HUES6 (cell line): ENCODE measurements at regions not wholly inside any gene's neighbourhood (a gene's known extent, or its start where the extent isn't known, plus 50 kb on each side); places are given as distances from the start of the nearest gene placed in this dataset.

Source experiments
- H3K27ac ChIP-seq: 2 replicates; pipeline ENCODE4 v1.7.0; 2013; ENCODE audit warnings: low read depth, mild to moderate bottlenecking, low read length, inconsistent platforms
- H3K27me3 ChIP-seq: 2 replicates; pipeline ENCODE4 v1.6.1; 2013; ENCODE audit warnings: low read length; ENCODE audit not compliant: control insufficient read depth, insufficient read depth
- H3K36me3 ChIP-seq: 2 replicates; pipeline ENCODE4 v1.6.1; 2013; ENCODE audit warnings: low read length; ENCODE audit not compliant: control insufficient read depth, insufficient read depth
- H3K4me1 ChIP-seq: 2 replicates; pipeline ENCODE4 v1.6.1; 2013; ENCODE audit warnings: low read length; ENCODE audit not compliant: control insufficient read depth, insufficient read depth
- H3K4me3 ChIP-seq: 2 replicates; pipeline ENCODE4 v1.5.1; 2013; ENCODE audit warnings: low read depth, low read length
- H3K9ac ChIP-seq: one replicate; pipeline ENCODE4 v1.6.1; 2013; ENCODE audit warnings: mild to moderate bottlenecking, low read length
- H3K9me3 ChIP-seq: 2 replicates; pipeline ENCODE4 v1.6.1; 2013; ENCODE audit warnings: low read depth, low read length; ENCODE audit not compliant: control insufficient read depth, insufficient read depth

DNA sequence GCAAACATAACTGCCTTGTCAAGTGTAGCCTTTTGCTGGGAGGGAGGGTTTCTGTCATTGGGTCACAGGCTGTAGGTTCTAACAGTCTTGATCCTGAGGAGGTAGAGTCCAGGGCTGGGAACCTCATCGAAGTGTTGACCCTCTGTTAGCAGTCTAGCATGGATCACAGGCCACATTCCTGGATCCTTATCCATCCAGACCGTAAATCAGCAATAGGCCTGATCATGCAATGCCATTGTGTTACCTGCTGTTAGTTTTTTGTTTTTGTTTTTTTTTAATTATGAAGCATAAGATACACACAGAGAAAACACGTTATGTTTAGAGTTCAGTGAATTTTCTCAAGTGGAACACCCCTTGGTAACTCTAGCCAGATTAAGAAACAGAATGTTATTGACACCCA is 282.0 kb upstream of the TPM1 start:
- Histone ChIP-seq H3K4me3 (no peak overlapping the region), H3K27ac (no peak overlapping the region), H3K36me3 (peaks cover 11% of the 10 kb centered on the region), H3K27me3 (no peaks in the 10 kb centered on the region), H3K4me1 (peaks cover 40% of the 10 kb centered on the region), H3K9ac (no peak overlapping the region), H3K9me3 (no peaks in the 10 kb centered on the region)

DNA sequence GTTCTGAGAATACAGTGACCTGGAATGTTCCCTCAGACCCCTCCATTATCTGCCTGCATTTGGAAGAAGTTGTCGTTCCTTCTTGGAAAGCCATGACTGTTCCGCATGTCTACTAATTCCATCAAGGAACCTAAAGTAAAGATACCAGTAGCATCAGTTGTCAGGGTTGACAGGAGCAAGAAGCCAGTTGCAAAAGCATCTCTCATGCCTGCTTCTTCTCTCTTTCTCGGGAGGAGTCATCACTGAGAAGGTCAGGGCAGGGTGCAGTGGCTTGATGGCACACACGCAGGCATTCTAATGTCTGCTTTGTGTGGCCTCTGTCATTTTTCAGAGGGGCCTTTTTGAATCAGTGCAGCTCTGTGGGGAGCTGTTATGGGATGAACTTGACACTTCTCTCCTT is 276.6 kb upstream of the TPM1 start:
- Histone ChIP-seq H3K36me3 (peaks cover 11% of the 10 kb centered on the region), H3K27ac (no peak overlapping the region), H3K4me3 (no peak overlapping the region), H3K9ac (no peak overlapping the region), H3K4me1 (no peaks in the 10 kb centered on the region), H3K9me3 (no peaks in the 10 kb centered on the region), H3K27me3 (no peaks in the 10 kb centered on the region)

DNA sequence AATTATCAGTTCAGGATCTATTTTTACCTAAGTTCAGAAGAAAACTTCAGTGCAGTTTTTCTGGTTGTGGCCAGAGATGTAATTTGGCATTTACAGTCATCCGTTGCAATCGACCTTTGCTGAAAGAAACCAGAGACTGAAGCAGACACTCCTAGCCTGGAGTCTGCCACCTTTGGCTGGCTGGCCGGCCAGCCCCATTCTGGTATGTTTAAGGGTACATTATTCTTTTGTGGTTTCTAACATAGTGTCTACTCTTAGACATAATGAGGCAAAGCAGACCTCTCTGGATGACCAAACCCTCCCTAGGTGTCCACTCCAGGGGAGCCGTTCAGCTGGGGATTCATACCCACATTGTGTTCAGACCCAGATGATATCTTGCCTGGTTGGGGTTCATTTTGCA is 275.9 kb upstream of the TPM1 start:
- no peak overlapping the region for H3K27ac ChIP-seq
- no peaks in the 10 kb centered on the region for H3K27me3 ChIP-seq
- no peaks in the 10 kb centered on the region for H3K4me1 ChIP-seq
- no peaks in the 10 kb centered on the region for H3K9me3 ChIP-seq
- H3K9ac ChIP-seq: no peak overlapping the region
- no peak overlapping the region for H3K4me3 ChIP-seq
- peaks cover 13% of the 10 kb centered on the region for H3K36me3 ChIP-seq

DNA sequence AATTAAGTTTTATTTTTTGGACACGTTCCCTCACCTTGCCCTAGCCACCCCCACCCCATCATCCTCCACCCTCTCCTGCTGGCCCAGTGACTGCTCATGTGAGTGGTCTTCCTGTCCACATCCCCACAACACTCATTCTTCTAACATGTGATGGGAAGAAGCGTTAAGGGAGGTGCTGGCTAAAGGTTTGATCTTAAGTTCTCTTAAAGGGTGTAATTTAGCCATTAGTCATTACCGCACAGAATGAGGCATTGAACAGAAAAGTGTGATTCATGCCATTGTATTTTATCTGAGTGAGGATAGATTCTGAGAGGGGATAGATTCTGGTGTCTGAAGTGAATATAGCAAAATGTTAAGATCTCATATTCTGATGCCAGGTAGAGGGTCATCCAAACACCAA is 272.9 kb upstream of the TPM1 start:
- Histone ChIP-seq H3K27me3 (no peaks in the 10 kb centered on the region), H3K36me3 (peaks cover 8% of the 10 kb centered on the region), H3K9me3 (no peaks in the 10 kb centered on the region), H3K4me3 (no peak overlapping the region), H3K4me1 (no peaks in the 10 kb centered on the region), H3K27ac (no peak overlapping the region), H3K9ac (no peak overlapping the region)

DNA sequence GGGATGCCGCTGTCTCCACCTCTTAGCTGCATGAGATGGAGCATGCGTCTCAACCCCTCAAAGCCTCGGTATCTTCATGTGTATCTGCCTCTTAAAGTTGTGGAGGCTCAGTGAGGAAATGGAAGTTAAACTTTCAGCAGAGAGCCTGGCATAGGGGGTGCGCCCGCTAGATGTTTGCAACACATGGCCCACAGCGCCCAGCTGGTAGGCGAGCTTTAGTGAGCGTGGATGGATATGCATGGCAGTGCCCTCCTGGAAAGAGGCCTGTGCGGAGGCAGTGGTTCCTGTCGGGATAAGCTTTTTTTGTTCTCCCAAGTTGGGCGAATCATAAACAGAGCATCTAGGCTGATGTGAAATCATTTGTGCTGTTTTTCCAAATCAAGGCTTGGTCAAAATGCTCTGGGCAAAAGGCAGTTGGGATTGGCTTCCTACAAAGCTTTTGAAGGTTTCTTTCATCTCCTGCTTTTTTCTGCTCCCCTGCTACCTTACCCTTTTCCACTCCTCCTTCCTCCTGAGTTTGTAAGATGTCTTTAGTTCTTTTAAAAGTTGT is 272.4 kb upstream of the TPM1 start:
- Histone ChIP-seq H3K9me3 (no peaks in the 10 kb centered on the region), H3K9ac (no peak overlapping the region), H3K36me3 (peaks cover 8% of the 10 kb centered on the region), H3K4me1 (no peaks in the 10 kb centered on the region), H3K4me3 (no peak overlapping the region), H3K27me3 (no peaks in the 10 kb centered on the region), H3K27ac (no peak overlapping the region)

DNA sequence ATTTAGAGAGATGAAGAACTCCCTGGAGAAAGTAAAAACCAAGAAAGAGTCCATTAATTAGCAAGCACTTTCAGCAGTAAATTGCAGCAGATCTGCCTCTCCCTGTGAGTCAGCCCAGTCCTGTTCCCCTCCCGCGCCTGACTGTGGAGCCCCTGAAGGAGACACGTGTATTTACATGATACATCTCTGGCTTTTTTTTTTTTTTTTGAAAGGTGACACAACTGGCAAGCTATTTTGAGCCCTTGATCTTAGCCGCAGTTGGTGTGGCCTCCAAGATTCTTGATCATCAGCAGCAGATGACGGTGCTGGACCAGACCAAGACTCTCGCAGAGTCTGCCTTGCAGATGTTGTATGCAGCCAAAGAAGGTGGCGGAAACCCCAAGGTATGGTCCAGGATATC is 271.8 kb upstream of the TPM1 start:
- Histone ChIP-seq H3K9me3 (no peaks in the 10 kb centered on the region), H3K4me1 (peaks cover 5% of the 10 kb centered on the region), H3K36me3 (peaks cover 8% of the 10 kb centered on the region), H3K27me3 (no peaks in the 10 kb centered on the region), H3K4me3 (no peak overlapping the region), H3K9ac (no peak overlapping the region), H3K27ac (no peak overlapping the region)

DNA sequence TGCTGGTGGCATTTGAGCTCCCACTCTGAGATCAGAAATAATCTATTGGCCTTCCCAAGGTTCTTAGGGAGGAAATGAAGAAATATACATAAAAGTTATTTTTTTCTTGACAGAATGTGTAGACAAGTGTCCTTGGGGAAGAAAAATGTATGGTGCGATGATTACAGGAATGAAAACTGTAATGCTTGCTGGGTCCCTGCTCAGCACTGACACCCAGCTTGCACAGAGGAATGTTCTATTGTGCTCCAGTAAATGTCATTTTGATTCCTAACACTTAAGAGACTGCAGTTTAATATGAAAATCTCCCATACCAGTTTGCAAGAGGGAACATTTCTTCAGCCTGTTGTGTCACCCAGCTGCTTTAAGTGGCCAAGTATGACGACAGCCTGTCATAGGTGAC is 271.3 kb upstream of the TPM1 start:
- Histone ChIP-seq H3K4me1 (peaks cover 10% of the 10 kb centered on the region), H3K27me3 (no peaks in the 10 kb centered on the region), H3K27ac (no peak overlapping the region), H3K4me3 (no peak overlapping the region), H3K36me3 (peaks cover 8% of the 10 kb centered on the region), H3K9ac (no peak overlapping the region), H3K9me3 (no peaks in the 10 kb centered on the region)

DNA sequence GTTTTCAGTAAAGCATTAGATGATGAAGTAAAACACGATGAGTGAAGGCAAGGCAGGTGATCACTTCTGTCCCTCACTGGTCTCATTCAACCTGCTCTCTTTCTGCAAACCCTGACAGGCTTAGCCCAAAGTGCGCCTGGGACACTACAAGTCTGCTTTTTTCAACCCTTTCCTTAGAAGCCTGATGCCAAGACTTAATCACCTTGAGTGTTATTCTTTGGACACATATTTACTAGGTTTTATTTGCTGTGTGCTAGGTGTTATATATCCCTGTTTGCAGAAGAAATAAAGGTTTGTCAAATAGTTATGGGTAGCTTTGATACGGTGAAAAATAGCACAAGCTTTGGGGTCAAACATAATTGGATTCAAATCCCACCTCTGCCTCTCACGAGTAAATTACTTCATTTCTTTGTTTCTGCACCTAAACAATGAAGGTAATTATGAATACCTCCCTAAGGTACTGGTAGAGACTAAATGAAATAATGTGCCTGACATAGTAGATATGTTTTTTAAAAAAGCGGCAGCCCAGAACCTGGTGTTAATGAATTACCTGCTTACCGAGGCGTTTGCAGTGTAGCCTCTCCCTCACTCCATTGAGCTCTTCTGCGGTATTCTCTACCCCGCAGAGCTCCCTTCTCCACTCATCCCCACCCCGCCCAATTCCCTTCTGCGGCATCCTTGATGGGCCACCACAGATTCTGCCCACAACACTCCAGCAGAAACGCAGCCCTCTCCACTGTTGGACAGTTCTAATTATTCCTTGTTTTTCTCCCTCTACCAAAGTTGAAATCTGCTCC is 269.0 kb upstream of the TPM1 start:
- Histone ChIP-seq H3K4me1 (peaks cover 15% of the 10 kb centered on the region), H3K36me3 (peaks cover 8% of the 10 kb centered on the region), H3K9ac (no peak overlapping the region), H3K4me3 (no peak overlapping the region), H3K27ac (no peak overlapping the region), H3K27me3 (no peaks in the 10 kb centered on the region), H3K9me3 (no peaks in the 10 kb centered on the region)

DNA sequence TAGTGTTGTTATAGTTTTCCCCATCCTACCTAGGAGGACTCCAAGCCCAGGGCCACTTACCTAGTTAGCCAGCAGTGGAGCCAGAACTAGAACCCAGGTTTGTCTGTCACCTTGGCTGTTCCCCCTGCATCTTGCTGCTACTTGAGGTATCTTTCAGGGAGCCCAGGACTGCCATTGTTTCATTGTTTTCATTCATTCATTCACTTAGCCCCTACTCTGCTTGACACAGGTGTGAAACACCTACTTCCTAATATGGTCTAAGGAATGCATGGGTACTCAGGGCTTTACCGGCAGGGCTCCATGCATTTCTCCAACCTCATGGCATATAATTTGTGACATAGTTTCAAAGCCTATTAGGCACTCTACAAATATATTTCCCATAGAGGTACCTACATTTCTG is 266.6 kb upstream of the TPM1 start:
- H3K36me3 ChIP-seq: peaks cover 8% of the 10 kb centered on the region
- H3K27me3 ChIP-seq: no peaks in the 10 kb centered on the region
- H3K27ac ChIP-seq: no peak overlapping the region
- no peaks in the 10 kb centered on the region for H3K9me3 ChIP-seq
- peaks cover 15% of the 10 kb centered on the region for H3K4me1 ChIP-seq
- H3K4me3 ChIP-seq: no peak overlapping the region
- no peak overlapping the region for H3K9ac ChIP-seq

DNA sequence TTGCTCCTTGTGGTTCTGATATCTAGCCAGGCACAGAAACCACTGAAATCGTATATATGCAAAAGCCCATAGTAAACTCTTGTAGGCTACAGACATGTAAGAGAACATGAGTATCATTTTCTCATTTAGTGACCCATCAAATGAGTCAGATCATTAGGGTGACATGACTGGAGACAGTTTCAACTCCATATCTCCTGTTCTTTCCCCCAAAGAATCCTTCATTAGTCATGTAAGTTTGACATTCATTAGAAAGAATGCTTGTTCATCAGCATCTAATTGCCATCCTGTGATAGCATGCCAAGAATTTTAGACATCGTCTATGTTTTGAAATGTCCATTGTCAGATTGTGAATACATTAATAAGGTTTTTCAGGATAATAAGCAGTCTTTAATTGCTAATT is 264.9 kb upstream of the TPM1 start:
- Histone ChIP-seq H3K4me1 (peaks cover 21% of the 10 kb centered on the region), H3K9ac (no peak overlapping the region), H3K27me3 (no peaks in the 10 kb centered on the region), H3K36me3 (0 out of 2 replicates have a peak, but pooled peaks cover 3% of the 10 kb centered on the region), H3K9me3 (no peaks in the 10 kb centered on the region), H3K4me3 (no peak overlapping the region), H3K27ac (no peak overlapping the region)

DNA sequence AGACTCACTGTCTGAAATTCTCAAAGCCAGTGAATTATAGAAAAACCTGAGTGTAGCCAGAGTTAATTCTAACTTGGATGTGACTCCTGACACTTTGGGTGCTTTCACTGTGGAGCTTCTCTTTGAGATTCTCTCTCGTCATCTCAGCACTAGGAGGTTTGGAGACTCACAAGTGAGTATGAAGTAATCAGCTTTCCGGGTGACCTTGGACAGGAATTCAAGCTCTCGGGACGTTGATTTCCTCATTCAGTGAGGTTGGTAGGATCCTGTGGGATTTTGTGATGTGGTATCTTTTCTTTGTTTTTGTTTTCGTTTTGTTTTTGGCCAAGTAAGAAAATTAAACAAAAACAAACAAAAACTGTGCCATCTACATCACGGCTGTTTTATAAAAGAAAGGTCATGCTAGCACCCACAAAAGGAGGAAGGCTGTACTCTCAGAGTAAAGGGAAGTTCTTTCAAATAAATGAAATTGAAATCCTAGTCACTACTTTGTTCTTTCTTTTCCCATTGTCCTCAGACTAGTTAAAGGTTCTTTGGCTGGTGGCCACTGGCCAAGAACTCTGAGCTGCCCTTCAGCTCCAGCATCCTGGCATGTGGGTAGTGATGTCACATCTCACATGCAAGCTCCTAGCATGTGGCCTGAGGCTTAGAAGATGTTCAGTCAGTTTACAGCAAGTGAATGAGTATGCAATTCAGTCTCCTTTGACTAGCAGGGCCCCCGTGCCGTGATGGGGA is 263.3 kb upstream of the TPM1 start:
- H3K9me3 ChIP-seq: no peaks in the 10 kb centered on the region
- H3K36me3 ChIP-seq: no peaks in the 10 kb centered on the region
- H3K27ac ChIP-seq: no peak overlapping the region
- no peak overlapping the region for H3K4me3 ChIP-seq
- H3K27me3 ChIP-seq: no peaks in the 10 kb centered on the region
- no peak overlapping the region for H3K9ac ChIP-seq
- H3K4me1 ChIP-seq: peaks cover 22% of the 10 kb centered on the region
